Panc1 (cell line): ENCODE measurements at regions not wholly inside any gene's neighbourhood (a gene's known extent, or its start where the extent isn't known, plus 50 kb on each side); places are given as distances from the start of the nearest gene placed in this dataset.

Source experiments
- CTCF ChIP-seq: fragments of 450-650 bp; IDR thresholded peaks from 2 replicates; pipeline ENCODE4 v1.5.1; 2017; ENCODE audit warnings: mild to moderate bottlenecking
- POLR2AphosphoS5 ChIP-seq: IDR thresholded peaks from 2 replicates; pipeline ENCODE4 v1.6.1; 2012; ENCODE audit warnings: mild to moderate bottlenecking, low read depth, low read length, moderate library complexity
- REST ChIP-seq, 2 experiments: IDR thresholded peaks; 2 replicates each; pipeline ENCODE4 v1.6.1; 2011 to 2012; ENCODE audit warnings: low read depth in 2 of 2, control low read depth in 1 of 2, low read length in 1 of 2, mild to moderate bottlenecking in 1 of 2, moderate library complexity in 1 of 2; ENCODE audit not compliant: insufficient read depth in 1 of 2

DNA sequence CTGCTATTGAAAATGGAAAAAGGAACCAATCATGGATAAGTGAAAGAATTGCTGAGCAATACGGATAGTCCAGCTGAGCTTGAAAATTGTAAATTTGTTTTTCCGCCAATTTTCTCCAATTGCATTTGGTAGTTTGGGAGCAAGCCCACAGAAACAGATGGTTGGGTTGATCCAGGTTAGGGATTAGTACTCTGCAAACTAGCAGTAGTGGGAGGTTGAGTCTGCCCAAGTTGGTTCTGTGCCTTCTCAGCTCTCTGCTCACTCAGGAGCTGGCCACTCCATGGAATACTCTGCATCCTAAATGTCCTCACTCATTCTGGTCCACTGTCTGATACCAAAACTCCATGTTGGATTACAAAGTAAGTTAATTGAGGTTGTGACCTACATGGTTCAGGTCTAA is 361.1 kb upstream of the ATP2B1 start:
- TF ChIP-seq CTCF (no peak), POLR2AphosphoS5 (no peak), REST (IDR thresholded peaks at IDR 0.05; ENCODE audit: insufficient read depth in 1 of 2, low read depth in 2 of 2, low read length in 1 of 2) (no peak)
